ENCODE measurements at regions not wholly inside any gene's neighbourhood (a gene's known extent, or its start where the extent isn't known, plus 50 kb on each side); places are given as distances from the start of the nearest gene placed in this dataset.

DNA sequence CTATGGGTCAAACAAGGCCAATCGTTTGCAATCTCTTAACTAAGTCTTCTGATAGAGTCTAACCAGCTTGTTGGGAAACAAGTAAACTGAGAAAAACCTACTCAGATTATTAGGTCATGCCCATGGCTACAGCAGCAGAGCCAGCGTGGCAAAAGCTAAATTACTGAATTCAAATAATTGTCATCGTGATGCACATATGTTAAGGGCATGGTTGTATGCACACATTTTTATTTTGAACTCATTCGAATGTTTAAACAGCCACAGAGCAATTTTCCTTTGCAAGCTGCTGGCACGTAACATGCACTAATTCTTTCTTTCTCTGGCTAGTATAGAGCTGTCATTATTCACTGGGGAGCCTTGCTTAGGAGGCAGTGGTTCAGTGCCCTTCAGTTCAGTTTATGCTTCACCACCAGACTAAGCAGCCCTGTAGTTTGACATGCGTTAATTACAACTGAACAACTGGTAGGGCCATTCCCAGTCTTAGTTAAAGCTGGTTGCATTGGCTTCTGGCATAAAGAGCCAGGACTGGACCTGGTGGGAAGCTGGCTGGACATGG, 396.4 kb downstream of the METTL15 start:
- no peak for DNase-seq

DNA sequence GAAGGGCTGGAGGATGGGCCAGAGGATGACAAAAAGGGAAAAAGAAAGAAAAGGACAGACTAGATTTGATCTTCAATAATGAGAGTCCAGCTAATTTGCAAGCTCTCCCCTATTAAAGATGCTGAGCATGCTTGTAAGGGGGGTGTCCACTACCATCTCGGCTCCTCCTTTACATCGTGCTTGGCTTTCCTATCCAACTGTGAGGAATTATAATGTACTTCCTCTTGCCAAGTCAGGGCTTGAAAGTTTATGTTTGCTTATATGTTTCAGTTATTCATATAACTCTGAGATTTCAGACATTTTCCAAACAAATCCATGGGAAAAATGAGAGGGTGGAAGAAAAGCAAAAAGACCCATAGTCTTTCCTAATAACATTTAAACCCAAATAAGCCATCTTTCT, 387.1 kb downstream of the METTL15 start:
- DNase-seq = no peak

DNA sequence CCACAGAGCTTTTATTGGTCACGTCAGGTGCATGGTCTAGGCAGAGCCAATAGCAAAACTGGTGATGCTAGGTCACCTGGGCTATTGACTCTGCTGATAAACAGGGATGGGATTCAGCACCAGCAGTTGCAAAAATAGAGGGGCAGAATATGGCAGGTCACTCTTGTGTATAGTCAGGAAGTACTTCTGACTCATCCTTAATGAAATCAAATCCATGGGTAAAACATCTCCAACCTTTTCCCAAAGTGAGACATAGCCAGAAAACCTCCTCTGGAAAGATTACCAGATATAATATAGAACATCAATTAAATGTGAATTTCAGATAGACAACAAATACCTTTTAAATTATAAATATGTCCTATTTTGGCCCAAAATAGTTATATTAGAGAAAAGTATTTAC, 383.2 kb downstream of the METTL15 start:
- DNase-seq = no peak

DNA sequence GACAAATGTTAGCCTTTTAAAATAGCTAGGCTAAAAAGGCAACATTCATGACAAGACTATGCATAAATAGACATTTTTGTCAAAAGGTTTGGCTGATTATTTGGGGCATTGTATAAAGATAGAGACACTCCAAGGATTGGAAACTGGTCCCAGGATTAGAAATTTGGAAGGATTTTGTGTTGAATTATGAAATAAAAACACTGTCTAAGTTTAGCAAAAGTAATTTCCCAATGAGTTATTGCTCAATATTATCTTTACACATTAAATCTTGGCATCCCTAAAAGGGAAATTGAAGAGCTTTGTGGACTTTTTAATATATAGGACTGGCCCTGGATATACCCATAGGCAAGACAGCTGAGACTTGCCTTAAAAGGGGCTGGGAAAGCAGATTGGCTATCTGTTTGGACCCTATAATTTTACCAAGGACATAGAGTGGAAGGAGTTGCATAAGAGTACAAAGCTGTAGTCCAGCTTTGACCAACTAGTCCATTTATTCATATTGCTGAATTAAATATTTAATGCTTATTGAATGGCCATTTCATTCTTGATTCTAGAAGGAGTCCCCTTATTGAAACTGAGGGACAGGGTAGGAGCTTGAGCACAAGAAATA, 382.7 kb downstream of the METTL15 start:
- no peak for DNase-seq

DNA sequence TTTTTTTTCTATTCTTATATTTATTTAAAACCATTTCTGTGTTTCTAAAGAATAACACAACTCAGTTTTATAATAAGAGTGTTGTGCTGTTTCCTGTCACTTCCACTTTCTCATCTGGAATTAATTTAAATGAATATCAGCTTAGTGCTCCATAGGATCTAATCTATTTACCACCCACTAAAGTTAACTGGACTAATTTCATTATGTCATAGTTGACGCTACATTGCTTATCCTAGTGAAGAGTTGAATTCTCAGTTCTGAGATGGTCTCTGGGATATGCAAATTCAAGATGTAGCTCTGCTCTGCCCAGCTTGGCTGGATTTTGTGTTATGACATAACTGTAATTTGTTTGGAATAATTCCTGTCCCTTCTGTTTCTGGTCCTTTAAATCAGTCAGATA, 380.1 kb downstream of the METTL15 start:
- no peak for DNase-seq

DNA sequence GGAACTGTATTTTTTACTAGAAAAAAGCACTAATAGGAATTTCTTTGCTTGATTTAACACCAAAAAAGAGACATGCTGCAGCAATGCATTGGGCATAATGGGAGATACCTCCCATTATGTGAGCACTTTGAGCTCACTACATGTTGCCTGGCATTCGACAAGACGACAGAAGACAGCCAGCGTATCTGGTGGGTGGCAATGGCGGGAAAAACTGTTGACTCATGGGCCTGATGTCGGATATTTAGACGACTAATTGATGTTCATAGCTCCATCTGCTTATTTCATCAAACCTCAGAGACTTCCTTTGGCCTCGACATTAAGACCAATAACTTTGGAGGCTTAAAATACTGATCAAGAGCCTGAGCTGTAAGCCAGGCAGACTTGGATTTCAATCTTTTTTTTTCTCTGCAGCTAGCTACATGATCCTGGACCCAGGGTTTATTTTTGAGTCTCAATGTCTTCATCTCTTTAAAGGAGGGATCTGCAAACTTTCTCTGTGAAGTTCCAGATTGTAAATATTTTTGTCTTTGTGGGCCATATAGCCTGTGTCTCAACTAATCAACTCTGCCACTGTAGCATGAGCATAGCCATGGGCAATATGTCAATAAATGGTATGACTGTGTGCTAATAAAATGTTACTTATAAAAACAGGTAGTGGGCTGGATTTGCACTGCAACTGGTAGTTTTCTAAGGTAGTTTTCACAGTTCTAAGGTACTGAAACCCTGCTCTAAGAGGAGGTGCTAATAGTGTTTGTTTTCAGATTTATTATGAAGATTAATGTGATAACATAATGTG, 375.1 kb downstream of the METTL15 start:
- no peak for DNase-seq

DNA sequence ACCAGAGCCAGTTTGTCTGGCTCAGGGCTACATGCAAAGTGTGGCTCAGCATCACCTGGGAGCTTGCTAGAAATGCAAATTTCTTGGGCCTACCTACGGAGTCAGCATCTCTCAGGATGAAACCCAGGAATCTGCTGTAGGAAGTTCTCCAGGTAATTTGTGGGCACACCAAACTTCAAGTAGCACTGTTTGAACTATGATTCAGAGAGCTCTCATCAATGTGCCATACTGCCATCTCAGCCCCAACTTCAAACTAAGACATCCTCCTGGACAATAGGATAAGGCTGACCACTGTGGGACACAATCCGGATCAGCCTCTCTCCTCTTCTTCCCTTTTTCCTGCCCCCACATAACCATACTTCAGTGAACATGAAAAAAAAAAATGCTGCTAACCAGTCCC, 374.5 kb downstream of the METTL15 start:
- DNase-seq = no peak

DNA sequence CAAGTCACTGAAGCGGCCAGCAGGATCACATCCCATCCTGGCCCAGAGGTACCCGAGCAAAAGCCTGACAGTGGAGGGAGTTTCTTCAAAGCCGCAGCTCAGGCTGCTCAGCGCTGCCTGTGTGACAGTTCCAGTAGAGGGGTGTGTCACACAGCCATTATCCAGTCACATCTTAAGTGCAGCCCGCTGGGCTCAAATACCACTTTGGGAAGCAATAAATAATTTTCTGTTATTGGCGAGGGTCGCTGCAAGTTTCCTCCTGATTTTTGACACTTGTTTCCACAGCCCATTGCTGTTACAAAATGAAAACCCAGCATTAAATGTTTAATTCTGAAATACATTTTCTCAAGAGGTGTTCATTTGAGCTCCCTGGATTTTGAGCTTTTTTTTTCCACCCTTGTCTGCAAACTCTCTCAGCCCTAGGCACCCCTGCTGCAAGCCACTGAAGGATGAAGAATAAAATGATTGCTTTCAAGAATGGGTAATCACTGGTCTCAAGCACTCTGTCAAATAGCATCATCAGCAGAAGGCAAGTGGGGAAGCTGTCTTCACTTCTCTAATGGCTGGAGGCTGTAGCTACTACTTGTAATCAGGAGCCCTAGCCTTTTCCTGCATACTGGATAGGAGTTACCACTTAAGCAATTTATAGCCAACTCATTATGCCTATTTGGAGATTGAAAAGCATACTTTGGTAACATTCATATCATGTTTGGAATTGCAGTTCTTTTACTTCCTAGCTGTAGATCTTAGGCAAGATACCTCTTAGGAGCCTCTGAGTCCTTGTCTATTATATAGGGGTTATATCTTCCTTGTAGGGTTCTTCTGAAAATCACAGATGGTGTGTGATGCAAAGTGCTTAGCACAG, 373.7 kb downstream of the METTL15 start:
- no peak for DNase-seq

DNA sequence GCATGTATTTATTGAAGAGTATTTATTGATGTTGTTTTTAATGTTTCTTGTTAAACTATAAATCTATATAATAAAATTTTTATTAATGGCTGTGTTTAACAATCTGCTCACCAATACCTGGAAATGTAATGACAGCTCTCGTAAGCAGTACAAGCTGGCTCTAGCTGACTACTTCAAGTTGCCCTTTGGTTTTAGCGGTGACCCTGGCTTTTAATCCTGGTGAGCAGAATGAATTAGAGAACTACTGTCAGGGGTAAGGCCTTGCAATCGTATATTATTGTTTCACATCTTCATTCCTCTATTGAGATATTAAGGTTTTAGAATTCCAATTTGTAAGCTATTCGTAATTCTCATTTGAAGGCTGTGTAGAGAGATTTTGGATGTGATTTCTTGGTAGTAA, 372.2 kb downstream of the METTL15 start:
- no peak for DNase-seq

DNA sequence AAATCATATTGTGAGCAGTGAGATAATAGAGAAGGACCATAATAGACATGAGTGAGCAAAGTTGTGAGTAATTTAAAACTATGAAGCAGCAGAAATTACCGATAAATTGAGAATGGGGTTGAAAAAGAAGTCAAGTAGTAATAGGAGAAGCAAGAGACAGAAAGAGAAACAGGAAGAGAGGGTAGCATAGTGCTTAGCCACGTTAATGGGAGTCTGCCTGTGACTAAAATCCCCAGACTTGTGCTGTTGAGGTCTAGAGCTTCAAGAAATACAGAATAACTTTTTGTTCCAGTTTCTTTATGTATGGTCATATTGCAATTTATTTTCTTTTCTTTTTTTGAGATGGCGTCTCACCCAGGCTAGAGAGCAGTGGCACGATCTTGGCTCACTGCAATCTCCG, 368.7 kb downstream of the METTL15 start:
- DNase-seq = no peak

DNA sequence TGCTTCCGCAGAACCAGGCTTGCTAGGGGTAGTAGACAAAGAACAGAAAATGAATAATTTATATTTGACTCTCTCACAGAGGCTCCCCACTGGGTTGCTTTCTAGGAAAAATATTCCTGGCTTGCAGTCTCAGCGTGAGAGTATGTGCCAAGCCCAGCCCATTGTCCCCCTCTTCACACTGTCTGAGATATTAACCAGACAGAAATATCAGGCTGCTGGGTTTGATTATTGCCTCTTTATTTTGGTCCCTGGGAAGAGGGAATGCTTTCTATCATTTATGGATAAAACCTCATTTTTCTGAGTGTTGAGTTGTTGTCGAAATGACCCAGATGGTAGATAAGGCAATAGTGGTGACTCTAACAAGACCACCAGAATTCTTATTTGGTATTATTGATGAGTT, 367.9 kb downstream of the METTL15 start:
- DNase-seq = no peak

DNA sequence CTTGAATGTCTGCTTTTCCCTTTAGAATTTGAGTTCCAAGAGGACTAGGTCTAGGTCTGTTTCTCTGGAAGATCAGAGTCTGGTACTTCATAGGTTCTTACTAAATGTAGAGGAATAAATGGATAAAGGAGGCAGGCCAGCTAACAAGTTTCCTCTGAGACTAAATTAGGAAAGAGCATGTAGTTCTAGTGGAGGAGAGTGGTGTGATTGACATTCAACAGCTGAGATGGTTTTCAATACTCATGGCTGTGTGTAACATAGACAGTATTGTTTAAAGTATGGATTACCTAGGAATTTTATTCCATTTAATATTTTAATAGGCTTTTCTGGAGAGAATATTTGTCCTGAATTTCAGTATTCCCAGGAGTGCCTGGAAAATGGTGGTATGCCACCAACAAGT, 364.7 kb downstream of the METTL15 start:
- no peak for DNase-seq

DNA sequence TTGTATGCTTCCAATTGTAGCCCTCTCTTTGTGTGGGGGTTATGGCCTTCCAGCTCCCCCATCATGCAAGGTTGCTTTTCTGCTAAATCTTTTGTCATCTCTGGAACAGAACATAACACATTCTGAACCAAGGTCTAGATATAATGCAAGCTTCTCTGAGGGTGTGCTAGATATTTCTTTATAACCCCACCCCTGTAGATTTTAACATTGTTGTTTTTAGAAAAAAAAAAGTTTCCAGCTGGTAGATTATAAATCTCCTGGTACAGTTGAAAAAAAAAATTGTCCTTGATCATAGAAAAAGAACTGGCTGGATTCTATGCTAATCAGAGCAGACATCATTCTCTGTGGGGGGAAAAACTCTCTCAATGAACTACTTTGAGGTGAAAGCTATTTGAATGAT, 363.3 kb downstream of the METTL15 start:
- no peak for DNase-seq

DNA sequence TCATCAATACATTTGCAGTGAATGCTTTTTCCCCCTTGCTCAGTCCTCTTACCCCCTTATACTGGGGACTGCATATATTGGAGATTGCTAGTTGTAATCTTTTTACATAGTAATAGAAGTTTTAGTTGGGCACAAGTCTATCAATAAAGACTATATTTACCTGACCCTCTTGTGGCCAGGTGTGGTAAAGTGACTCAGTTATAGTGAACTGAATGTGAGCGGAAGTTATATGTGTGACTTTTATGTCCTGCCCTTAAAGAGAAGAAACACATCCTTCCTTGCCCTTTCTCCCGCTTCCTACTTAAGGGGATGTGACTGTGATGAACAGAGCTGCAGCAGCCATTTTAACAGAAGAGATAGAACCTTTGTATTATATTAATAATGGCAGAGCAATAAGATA, 362.0 kb downstream of the METTL15 start:
- no peak for DNase-seq

DNA sequence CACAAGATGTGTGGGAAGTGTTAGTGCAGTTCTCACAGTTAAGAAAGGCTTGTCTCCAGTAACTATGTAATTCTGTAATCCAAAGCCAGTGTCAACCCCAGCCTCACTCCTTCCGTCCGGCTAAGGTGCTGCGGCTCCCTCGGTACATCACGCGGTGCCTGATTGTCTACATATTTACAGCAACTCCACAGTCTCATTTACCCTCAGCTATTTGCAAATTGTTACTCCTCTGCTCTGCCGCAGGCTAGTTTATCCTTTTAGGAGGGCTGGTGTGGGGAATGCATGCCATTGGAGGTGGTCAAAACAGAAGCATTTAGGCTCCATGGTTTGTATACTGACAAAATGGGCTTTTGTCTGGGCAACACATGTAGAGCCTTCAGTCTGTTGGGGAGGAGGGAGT, 358.3 kb downstream of the METTL15 start:
- no peak for DNase-seq

DNA sequence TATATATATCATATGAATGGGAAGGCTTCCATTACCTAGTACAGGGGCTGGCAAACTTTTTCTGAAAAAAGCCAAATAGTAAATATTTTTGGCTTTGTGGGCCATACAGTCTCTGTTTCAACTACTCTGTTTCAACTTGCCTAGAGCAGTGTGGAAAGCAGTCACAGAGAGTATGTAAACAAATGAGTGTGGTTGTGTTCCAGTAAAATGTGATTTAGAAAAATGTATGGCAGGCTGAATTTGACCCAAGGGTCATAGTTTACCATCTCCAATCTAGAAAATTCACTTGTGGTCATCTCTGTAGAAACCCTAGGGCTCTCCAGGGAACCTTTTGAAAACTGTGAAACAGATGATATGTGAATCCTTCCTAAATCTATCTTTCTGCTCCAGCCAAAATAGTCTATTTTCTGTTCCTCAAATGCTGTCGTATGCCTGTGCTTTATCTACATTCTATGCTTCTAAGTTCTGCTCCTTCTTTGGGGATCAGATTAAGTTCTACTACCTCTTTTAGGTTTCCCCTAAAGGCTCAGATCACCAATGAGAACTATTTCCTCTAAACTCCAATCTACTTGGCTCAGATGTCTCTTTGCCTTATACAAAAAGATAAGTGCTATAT, 356.2 kb downstream of the METTL15 start:
- DNase-seq = no peak

DNA sequence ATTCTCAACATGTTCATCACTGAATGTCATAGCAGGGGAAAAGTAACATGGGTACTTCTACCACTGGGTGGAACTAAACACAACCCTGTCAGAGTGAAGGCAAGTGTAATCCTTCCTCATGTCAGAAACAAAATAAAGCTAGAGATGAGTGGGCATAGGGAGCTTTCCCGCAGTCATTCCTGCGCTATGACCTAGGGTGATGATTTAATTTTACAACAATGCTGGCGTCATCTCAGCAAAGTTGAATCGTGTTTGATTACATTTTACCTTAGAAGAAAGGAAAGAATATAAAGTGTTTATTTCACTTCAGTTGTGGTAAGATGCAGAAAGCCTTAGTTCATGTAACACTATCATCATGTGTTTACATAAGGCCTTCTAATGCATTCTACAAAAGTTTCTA, 355.6 kb downstream of the METTL15 start:
- DNase-seq = no peak

DNA sequence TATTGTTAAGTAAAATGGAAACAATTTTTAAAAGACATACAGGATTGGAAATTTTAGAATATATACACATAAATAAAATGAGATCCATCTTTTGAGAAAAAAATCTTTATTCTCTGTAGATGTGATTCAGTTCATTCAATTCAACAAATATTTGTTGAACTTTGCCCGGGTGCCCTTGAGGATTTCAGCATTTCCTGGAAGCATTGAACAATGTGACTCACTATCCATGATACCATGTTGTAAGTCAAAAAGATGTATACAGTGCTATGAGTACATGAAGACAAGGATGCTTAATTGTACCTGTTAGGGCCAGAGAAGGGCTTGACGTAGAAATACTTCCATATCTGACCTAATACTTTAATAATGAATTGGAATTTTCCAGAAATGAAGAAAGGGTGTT, 353.7 kb downstream of the METTL15 start:
- DNase-seq = no peak

DNA sequence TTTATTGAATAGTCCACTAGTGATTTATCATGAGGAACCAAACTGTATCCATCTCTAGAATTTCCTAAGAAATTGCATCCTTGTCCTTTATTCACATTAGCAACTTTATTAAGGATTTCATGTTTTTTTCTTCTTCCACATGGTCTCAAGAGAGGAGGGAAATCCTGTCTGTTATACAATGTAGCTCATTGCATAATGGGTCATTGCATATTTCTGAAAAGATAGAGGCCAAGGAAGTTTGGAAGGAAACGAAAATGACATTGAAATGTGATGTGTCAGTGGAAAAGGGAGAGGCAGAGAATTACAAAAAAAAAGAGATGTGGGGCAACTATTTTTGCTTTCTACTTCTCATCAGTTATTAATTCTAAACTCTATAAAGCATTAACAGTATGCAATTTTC, 353.1 kb downstream of the METTL15 start:
- DNase-seq = no peak

DNA sequence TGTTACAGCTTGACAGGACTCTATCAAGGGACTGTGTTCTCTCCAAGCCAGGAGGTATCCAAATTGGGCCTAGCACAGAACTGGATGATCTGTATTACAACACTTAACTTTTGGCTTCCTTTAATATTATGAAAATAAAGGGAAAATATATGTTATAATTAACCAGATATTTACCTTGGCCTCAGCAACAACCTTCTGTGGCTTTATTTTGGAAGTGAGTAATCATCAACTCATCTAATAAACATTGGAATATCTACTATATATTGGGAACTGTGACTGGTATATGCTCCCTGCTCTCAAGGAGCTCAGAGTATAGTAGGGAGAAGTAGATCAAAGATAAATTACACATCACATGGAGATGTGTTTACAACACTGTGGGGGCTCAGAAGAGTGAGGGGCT, 352.2 kb downstream of the METTL15 start:
- no peak for DNase-seq

DNA sequence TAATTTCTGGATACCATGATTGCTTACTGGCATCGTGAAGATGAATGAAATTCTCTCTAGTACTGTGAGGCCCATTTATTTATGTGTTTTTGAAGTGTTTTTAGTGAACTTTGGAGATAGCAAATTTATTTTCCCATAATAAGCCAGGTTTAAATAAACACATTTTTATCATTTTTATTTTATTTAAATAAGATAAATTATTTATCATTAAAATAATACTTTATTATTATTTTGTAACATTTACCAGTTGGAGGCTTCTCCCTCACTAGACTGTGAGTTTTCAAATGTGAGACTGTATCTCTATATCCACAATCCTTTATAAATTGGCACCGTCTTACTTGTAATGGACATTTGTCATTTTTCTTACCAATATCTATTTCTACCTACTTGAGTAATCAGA, 351.7 kb downstream of the METTL15 start:
- no peak for DNase-seq

DNA sequence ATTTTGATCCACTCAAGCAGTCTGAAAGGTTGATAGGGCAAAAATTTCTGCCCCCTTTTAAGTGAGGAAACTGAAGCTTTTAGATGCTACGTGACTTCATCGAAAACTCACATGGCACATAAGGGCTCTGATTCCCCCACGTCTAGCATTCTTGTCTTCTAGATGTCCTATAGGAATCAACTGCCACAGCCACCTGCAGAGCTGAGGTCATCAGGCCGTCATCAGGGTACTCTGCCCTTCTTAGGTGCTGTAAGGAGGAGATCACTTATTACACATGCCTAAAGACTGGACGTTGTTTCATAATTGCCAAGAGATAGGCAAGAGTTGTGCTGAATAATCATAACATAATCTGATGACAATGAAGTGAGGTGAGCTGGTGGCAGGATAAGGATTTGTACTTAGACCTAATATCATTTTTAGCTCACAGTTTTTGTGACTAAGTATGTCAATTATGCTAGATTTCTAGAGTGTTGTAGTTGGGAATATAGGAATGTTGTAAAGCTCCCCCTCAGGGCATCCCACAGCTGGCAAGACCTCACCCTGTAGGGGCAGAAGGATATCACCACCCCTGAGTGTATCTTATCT, 349.4 kb downstream of the METTL15 start:
- no peak for DNase-seq

DNA sequence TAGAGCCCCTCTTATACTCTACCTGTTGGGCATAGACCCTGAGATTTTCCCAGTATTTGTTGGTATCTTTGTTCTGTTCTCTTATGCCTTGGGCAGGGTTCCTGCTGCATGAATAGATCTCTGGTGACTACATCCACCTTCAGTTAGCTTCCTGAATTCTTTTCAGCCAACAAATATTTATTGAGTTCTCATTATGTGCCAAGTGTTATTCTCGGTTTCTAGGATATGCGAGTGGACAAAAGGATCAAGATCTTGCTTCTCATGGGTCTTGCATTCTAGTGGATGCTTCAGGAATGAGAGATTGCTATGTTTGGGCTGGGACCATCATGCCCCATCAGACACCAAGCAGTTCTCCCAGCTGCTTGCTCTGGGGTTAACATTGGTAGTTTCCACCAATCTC, 340.0 kb downstream of the METTL15 start:
- no peak for DNase-seq

Data from NCI-H1436 treated with DMSO at 0.1 percent for 48 hours (cell line).